ENCODE measurements at regions not wholly inside any gene's neighbourhood (a gene's known extent, or its start where the extent isn't known, plus 50 kb on each side); places are given as distances from the start of the nearest gene placed in this dataset.

DNA sequence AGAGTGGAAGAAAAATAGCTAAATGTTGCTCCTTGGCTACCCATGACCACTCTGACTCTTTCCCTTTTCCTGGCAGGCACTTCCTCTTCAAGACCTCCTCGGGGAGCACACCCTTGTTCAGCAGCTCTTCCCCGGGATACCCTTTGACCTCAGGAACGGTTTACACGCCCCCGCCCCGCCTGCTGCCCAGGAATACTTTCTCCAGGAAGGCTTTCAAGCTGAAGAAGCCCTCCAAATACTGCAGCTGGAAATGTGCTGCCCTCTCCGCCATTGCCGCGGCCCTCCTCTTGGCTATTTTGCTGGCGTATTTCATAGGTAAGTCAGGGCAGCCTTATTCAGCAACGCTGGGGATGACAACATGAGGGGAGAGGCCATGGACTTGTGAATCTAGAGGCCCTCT is 298.6 kb upstream of the WWC1 start:
- TF ChIP-seq, protein P1, sequence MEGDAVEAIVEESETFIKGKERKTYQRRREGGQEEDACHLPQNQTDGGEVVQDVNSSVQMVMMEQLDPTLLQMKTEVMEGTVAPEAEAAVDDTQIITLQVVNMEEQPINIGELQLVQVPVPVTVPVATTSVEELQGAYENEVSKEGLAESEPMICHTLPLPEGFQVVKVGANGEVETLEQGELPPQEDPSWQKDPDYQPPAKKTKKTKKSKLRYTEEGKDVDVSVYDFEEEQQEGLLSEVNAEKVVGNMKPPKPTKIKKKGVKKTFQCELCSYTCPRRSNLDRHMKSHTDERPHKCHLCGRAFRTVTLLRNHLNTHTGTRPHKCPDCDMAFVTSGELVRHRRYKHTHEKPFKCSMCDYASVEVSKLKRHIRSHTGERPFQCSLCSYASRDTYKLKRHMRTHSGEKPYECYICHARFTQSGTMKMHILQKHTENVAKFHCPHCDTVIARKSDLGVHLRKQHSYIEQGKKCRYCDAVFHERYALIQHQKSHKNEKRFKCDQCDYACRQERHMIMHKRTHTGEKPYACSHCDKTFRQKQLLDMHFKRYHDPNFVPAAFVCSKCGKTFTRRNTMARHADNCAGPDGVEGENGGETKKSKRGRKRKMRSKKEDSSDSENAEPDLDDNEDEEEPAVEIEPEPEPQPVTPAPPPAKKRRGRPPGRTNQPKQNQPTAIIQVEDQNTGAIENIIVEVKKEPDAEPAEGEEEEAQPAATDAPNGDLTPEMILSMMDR (IDR thresholded peaks at IDR 0.05; ENCODE audit: extremely low read depth, missing control alignments), result no peak
- no peak for DNase-seq (ENCODE audit: low spot score)

- TF ChIP-seq, protein P1 (IDR thresholded peaks at IDR 0.05; ENCODE audit: extremely low read depth, missing control alignments), result no peak
- no peak for DNase-seq (ENCODE audit: low spot score)
These were observed 297.7 kb upstream of the WWC1 start for GRCh38 chr5:167993771-167994170.

- TF ChIP-seq, protein P1 (IDR thresholded peaks at IDR 0.05; ENCODE audit: extremely low read depth, missing control alignments), result no peak
- no peak for DNase-seq (ENCODE audit: low spot score)
These were observed 295.5 kb upstream of the WWC1 start for GRCh38 chr5:167995844-167996425.

DNA sequence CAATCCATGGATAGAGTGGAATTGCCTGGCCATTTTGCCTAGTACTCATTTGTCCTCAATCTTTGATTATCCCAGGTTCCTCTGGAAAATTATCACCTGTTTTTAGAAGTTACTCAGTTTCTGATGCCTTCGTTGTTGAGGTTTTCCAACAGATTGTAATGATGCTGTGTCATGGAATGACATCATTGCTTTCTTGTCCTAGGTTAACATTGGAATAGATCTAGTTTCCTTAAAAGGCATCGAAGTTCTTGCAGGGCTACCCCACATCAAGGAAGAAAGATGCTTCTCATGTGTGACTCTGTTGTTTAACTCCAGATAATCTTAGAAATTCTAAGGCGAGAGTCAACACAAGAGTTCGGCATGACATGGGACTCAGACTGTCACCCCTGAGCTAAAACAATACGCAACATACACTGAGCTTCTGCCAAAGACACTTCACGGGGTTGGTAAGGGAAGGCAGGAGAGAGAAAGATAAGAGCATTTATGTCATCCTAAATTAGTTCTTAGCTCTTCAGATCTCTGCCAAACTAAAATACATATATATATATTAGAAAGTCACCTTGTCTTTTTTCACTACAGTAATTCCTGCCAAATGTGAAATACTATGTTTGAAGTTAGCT is 293.2 kb upstream of the WWC1 start:
- TF ChIP-seq, protein P1 (IDR thresholded peaks at IDR 0.05; ENCODE audit: extremely low read depth, missing control alignments), result no peak
- DNase-seq (ENCODE audit: low spot score), result no peak

DNA sequence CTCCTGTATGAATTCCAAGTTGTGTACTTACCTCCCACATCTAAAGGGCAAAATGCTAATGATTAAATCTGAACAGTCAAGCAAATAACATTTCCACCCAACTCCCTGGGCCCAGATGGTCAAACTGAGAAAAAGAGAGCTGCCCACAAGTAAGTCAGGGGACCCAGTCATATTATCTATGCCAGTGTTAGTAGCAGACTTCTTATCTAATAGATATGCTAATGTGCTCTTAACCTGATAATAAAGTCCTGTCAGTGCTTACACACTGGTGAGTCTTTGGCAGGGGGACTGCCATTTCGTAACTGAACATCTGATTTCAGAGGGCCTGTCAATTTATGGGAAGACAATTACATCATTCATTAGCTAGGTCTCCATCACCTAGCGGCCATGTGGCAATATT is 292.3 kb upstream of the WWC1 start:
- no peak for DNase-seq (ENCODE audit: low spot score)
- TF ChIP-seq, protein P1 (IDR thresholded peaks at IDR 0.05; ENCODE audit: extremely low read depth, missing control alignments), result no peak

DNA sequence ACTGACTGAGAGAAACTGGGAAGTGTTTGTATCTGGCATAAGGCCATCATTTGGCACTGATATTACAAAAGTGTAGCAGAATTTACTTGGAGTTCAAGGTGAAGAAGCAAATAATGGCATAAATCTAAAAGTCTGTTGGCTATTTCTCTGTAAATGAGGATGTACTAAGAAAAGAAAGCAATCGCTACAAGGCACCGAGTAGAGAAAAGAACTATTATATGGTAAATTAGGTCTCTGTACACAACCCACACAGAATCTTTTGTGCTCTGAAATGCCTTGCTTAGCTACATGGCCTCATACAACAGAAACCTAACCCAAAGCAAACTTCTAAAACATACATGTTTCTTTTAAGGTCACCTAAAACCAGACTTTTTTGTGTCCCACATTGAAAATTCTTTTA is 290.1 kb upstream of the WWC1 start:
- DNase-seq (ENCODE audit: low spot score), result no peak
- TF ChIP-seq, protein P1 (IDR thresholded peaks at IDR 0.05; ENCODE audit: extremely low read depth, missing control alignments), result no peak

- DNase-seq (ENCODE audit: low spot score), result no peak
- TF ChIP-seq, protein P1 (IDR thresholded peaks at IDR 0.05; ENCODE audit: extremely low read depth, missing control alignments), result no peak
These were observed 289.3 kb upstream of the WWC1 start for GRCh38 chr5:168002116-168002515.
